DOHH2 (cell line): ENCODE measurements at regions not wholly inside any gene's neighbourhood (a gene's known extent, or its start where the extent isn't known, plus 50 kb on each side); places are given as distances from the start of the nearest gene placed in this dataset.

Experiments used
- EZH2phosphoT487 ChIP-seq: fragments of 200-600 bp; sonication (generic); IDR thresholded peaks from 2 replicates; pipeline ENCODE4 v1.6.1; 2017; ENCODE audit warnings: borderline replicate concordance, mild to moderate bottlenecking, antibody characterized with exemption, low read length, moderate library complexity, mixed read lengths
- TF ChIP-seq, protein P1 (sequence below): fragments of 200-600 bp; sonication (generic); IDR thresholded peaks from one replicate; pipeline ENCODE4 v1.5.1; 2014; ENCODE audit warnings: antibody characterized with exemption, mild to moderate bottlenecking, low read depth, low read length; ENCODE audit not compliant: poor library complexity, severe bottlenecking

DNA sequence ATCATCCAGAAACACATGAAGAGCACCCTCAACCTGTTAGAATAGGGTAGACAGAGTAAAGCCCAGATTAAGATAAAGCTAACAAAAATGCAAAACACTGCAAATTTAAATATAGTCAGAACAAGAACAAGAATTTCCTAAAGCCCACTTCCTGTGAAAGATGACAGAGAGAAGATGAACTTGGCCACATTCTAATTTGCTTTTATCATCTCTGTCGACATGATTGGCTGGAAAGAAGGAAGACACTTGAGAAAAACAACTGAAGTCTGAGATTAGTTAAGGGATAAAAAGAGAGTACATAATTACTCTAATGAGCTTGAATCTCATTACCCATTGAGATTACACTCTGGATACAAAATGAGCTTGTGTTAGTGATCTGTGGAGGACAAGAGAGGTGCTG is 537.6 kb downstream of the KLF5 start:
- TF ChIP-seq EZH2phosphoT487 = no peak
- TF ChIP-seq, protein P1, sequence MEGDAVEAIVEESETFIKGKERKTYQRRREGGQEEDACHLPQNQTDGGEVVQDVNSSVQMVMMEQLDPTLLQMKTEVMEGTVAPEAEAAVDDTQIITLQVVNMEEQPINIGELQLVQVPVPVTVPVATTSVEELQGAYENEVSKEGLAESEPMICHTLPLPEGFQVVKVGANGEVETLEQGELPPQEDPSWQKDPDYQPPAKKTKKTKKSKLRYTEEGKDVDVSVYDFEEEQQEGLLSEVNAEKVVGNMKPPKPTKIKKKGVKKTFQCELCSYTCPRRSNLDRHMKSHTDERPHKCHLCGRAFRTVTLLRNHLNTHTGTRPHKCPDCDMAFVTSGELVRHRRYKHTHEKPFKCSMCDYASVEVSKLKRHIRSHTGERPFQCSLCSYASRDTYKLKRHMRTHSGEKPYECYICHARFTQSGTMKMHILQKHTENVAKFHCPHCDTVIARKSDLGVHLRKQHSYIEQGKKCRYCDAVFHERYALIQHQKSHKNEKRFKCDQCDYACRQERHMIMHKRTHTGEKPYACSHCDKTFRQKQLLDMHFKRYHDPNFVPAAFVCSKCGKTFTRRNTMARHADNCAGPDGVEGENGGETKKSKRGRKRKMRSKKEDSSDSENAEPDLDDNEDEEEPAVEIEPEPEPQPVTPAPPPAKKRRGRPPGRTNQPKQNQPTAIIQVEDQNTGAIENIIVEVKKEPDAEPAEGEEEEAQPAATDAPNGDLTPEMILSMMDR = no peak
